AG10803 (cell line): ENCODE measurements at regions not wholly inside any gene's neighbourhood (a gene's known extent, or its start where the extent isn't known, plus 50 kb on each side); places are given as distances from the start of the nearest gene placed in this dataset.

Experiments
- DNase-seq: peaks from one replicate; pipeline ENCODE4 v3.0.0; 2010; ENCODE audit warnings: low read depth
- H3K4me3 ChIP-seq: 2 replicates; pipeline ENCODE4 v1.5.1; 2011; ENCODE audit warnings: mild to moderate bottlenecking, low read length, control low read depth
- TF ChIP-seq, protein P1 (sequence below): conservative IDR thresholded peaks from 2 replicates; pipeline ENCODE4 v1.5.1; 2011; ENCODE audit warnings: mild to moderate bottlenecking, low read length, control low read depth, inconsistent platforms

DNA sequence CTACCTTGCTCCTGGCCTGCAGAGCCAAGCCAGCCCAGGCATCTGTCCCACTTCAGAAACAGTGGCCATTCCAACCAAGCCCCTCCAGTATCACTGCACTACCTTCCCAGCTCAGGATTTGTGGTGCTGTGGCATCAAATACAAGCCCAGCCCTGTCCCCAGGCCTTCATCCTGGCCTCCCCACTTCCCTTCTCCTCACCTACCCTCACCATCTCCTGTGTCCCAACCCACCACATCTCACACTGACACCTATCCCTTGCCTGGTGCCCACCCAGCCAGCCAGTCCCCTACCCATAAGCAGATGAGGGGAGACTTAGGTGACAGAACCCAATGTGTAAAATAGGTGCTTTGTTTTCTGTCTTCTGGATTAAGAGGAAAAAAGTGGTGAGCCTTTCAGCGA, 66.0 kb upstream of the CDH5 start:
- DNase-seq, result no peak
- H3K4me3 ChIP-seq, result no peak overlapping the region
- TF ChIP-seq, protein P1, sequence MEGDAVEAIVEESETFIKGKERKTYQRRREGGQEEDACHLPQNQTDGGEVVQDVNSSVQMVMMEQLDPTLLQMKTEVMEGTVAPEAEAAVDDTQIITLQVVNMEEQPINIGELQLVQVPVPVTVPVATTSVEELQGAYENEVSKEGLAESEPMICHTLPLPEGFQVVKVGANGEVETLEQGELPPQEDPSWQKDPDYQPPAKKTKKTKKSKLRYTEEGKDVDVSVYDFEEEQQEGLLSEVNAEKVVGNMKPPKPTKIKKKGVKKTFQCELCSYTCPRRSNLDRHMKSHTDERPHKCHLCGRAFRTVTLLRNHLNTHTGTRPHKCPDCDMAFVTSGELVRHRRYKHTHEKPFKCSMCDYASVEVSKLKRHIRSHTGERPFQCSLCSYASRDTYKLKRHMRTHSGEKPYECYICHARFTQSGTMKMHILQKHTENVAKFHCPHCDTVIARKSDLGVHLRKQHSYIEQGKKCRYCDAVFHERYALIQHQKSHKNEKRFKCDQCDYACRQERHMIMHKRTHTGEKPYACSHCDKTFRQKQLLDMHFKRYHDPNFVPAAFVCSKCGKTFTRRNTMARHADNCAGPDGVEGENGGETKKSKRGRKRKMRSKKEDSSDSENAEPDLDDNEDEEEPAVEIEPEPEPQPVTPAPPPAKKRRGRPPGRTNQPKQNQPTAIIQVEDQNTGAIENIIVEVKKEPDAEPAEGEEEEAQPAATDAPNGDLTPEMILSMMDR, result no peak

DNA sequence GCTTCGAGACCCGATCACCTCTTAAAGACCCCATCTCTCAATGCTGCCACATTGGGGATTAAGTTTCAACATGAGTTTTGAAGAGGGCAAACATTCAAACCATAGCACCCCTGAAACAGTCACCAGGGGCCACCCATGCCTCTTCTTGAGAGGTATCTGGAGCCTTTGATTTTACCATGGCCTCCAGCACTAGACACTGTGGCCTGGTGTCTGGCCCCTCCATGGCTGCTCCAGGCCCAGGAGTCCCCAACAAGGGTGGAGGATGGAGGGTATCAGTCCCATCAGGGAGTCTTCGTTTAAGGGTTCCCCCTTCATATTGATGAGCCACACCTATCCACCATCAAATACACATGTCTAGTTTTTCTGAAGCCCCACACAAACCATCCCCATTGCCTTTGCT, 66.5 kb upstream of the CDH5 start:
- TF ChIP-seq, protein P1, result no peak
- no peak for DNase-seq
- no peak overlapping the region for H3K4me3 ChIP-seq

DNA sequence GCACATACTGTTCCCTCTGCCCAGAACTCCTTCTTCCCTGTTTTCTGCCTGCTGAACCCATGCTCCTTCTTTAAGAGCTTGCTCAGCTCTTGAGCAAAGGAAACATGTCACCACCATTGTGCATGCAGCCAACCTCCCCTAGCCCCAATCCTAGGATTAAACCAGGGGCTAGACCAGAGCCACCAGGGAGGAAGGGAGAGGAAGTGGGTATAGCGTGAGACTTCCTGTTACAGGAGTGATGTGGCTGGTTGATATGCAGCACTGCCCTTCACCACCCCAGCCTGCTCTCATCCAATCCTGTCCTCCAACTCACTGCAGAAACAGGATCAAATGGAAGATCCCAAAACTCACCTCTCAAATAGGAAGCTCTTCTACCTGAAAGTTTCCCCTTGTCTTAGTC, 67.1 kb upstream of the CDH5 start:
- TF ChIP-seq, protein P1, result no peak
- DNase-seq, result no peak
- no peak overlapping the region for H3K4me3 ChIP-seq

- no peak for DNase-seq
- TF ChIP-seq, protein P1, result no peak
- no peak overlapping the region for H3K4me3 ChIP-seq
Observed at GRCh38 chr16:66298571-66299120, 67.8 kb upstream of the CDH5 start.

- TF ChIP-seq, protein P1, result no peak
- no peak overlapping the region for H3K4me3 ChIP-seq
- DNase-seq, result no peak
Observed at GRCh38 chr16:66298006-66298405, 68.5 kb upstream of the CDH5 start.

DNA sequence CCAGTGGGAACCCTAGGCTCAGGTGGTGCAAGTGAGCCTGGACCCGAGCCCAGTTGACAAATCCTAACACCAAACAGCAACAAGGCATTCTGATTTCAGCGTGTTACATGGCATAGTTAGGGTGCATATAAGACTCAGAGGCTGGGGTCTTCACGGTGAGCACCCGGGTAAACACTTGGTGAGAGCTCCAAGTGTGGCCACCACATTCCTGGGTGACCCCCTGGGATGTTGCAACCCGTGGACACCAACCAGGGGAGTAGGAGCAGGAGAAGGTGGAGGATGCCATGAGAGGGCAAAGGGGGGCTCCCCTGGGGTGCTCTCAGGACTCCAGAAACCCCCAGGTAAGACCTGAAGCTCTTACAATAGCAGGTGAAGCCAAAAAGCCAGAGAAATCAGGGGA, 69.9 kb upstream of the CDH5 start:
- DNase-seq, result no peak
- H3K4me3 ChIP-seq, result no peak overlapping the region
- TF ChIP-seq, protein P1, result no peak

GRCh38 chr16:66295761-66296546, 70.5 kb upstream of the CDH5 start:
- no peak for DNase-seq
- TF ChIP-seq, protein P1, result no peak
- H3K4me3 ChIP-seq, result no peak overlapping the region
